ENCODE measurements at regions not wholly inside any gene's neighbourhood (a gene's known extent, or its start where the extent isn't known, plus 50 kb on each side); places are given as distances from the start of the nearest gene placed in this dataset.

DNA sequence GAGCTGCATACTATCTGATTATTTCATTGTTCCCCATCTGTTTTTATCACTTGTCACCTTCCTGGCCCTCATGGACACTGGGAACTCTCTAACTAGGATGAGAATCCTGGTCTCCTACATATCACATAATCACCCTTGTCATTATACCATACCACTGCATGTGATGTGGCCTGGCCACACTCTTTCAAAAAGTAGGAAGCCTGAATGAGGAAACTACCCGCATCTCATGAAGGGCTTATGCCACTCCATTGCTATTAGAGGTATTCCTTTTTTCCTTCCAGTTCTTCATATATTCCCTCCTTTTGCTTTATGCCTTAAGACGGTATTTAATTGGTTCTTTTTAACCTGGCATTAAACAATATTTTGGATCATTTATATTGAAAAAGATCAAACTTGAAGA lies 1341.4 kb upstream of the NUDT12 start:
- H3K9me1 ChIP-seq (ENCODE audit: control insufficient read depth, extremely low read depth, insufficient read depth, low read length) = no peaks in the 10 kb centered on the region
- no peaks in the 10 kb centered on the region for H3K36me3 ChIP-seq (ENCODE audit: control insufficient read depth in 2 of 2, extremely low read depth in 1 of 2, insufficient read depth in 2 of 2, low read length in 2 of 2)
- TF ChIP-seq CTCF (optimal IDR thresholded peaks at IDR 0.05 in 1 of 3, IDR thresholded peaks at IDR 0.05 in 1 of 3, conservative IDR thresholded peaks at IDR 0.05 in 1 of 3; ENCODE audit: extremely low read depth in 1 of 3, insufficient read depth in 2 of 3, low read length in 3 of 3) = no peak
- TF ChIP-seq EZH2 (IDR thresholded peaks at IDR 0.05; ENCODE audit: low read length) = no peak
- no peaks in the 10 kb centered on the region for H4K20me1 ChIP-seq (ENCODE audit: control insufficient read depth, extremely low read depth, insufficient read depth, low read length)
- H3K4me2 ChIP-seq (ENCODE audit: control insufficient read depth, extremely low read depth, insufficient read depth, low read depth, low read length) = no peak overlapping the region
- no peak overlapping the region for H3K27ac ChIP-seq (ENCODE audit: control insufficient read depth, insufficient read depth, low read length)
- dilution Hi-C loops (cut with MboI; ENCODE audit: extremely low pct_ligation_motif_present, low sequenced_read_pairs) = no loop called here
- DNase-seq (ENCODE audit: low read depth, low spot score) = no peak
- H3K4me1 ChIP-seq (ENCODE audit: control insufficient read depth, extremely low read depth, insufficient read depth, low read length) = no peaks in the 10 kb centered on the region
- no peaks in the 10 kb centered on the region for H3K79me2 ChIP-seq (ENCODE audit: control insufficient read depth, insufficient read depth, low read length)
- H2AFZ ChIP-seq (ENCODE audit: control insufficient read depth, low read length) = no peak overlapping the region
- H3K9ac ChIP-seq (ENCODE audit: control insufficient read depth, extremely low read depth, insufficient read depth, low read length) = no peak overlapping the region
- H3K27me3 ChIP-seq (ENCODE audit: control insufficient read depth, extremely low read depth, insufficient read depth, low read length) = no peaks in the 10 kb centered on the region
- no peak for FAIRE-seq
- H3K4me3 ChIP-seq (ENCODE audit: control insufficient read depth in 2 of 3, extremely low read depth in 1 of 3, insufficient read depth in 2 of 3, low read depth in 1 of 3, low read length in 3 of 3) = no peak overlapping the region
- H3K9me3 ChIP-seq (ENCODE audit: control insufficient read depth, low read depth, low read length) = no peaks in the 10 kb centered on the region

DNA sequence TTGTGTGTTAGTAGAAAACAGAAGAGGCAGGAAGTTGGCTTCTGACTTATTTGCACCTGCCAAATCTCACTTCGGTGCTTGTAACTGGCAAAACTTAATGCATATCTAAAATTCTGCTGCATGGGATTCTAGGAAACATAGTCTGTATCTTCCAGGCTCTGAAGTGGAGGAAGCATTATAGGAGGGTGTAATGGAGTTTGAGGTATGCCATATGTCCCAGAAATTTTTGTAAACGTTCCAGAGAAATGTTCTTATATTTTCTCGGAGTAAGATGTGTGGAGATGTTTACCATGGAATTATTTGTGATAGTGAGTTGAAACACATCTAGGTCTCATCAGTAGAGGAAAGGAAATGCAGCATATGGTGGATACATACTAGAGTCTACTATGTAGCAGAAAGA lies 1329.0 kb upstream of the NUDT12 start:
- dilution Hi-C loops (cut with MboI; ENCODE audit: extremely low pct_ligation_motif_present, low sequenced_read_pairs) = no loop called here
- FAIRE-seq = no peak
- no peaks in the 10 kb centered on the region for H4K20me1 ChIP-seq (ENCODE audit: control insufficient read depth, extremely low read depth, insufficient read depth, low read length)

More for the DNA sequence above, 1329.0 kb upstream of the NUDT12 start:
- Histone ChIP-seq H3K27ac (ENCODE audit: control insufficient read depth, insufficient read depth, low read length) (no peak overlapping the region), H3K36me3 (ENCODE audit: control insufficient read depth in 2 of 2, extremely low read depth in 1 of 2, insufficient read depth in 2 of 2, low read length in 2 of 2) (no peaks in the 10 kb centered on the region), H3K79me2 (ENCODE audit: control insufficient read depth, insufficient read depth, low read length) (no peaks in the 10 kb centered on the region), H3K4me3 (ENCODE audit: control insufficient read depth in 2 of 3, extremely low read depth in 1 of 3, insufficient read depth in 2 of 3, low read depth in 1 of 3, low read length in 3 of 3) (no peak overlapping the region), H2AFZ (ENCODE audit: control insufficient read depth, low read length) (no peak overlapping the region), H3K9me3 (ENCODE audit: control insufficient read depth, low read depth, low read length) (no peaks in the 10 kb centered on the region), H3K4me2 (ENCODE audit: control insufficient read depth, extremely low read depth, insufficient read depth, low read depth, low read length) (no peak overlapping the region), H3K9me1 (ENCODE audit: control insufficient read depth, extremely low read depth, insufficient read depth, low read length) (no peaks in the 10 kb centered on the region), H3K27me3 (ENCODE audit: control insufficient read depth, extremely low read depth, insufficient read depth, low read length) (no peaks in the 10 kb centered on the region), H3K4me1 (ENCODE audit: control insufficient read depth, extremely low read depth, insufficient read depth, low read length) (no peaks in the 10 kb centered on the region), H3K9ac (ENCODE audit: control insufficient read depth, extremely low read depth, insufficient read depth, low read length) (no peak overlapping the region)
- TF ChIP-seq EZH2 (IDR thresholded peaks at IDR 0.05; ENCODE audit: low read length) = no peak
- no peak for TF ChIP-seq CTCF (optimal IDR thresholded peaks at IDR 0.05 in 1 of 3, IDR thresholded peaks at IDR 0.05 in 1 of 3, conservative IDR thresholded peaks at IDR 0.05 in 1 of 3; ENCODE audit: extremely low read depth in 1 of 3, insufficient read depth in 2 of 3, low read length in 3 of 3)
- no peak for DNase-seq (ENCODE audit: low read depth, low spot score)
